HL-60 (cell line): ENCODE measurements at regions not wholly inside any gene's neighbourhood (a gene's known extent, or its start where the extent isn't known, plus 50 kb on each side); places are given as distances from the start of the nearest gene placed in this dataset.

ENCODE experiments used
- DNase-seq, 2 experiments: peaks; one replicate each; pipeline ENCODE4 v3.0.0-alpha.2; 2010 to 2020; ENCODE audit warnings: low read depth in 1 of 2, low spot score in 1 of 2
- H3K27ac ChIP-seq: fragments of 250-450 bp; sonication (Bioruptor Pico); replicated peaks from 2 replicates; pipeline ENCODE4 v1.5.1; 2020; ENCODE audit warnings: mild to moderate bottlenecking, moderate library complexity
- H3K27me3 ChIP-seq: fragments of 250-450 bp; sonication (Bioruptor Pico); 2 replicates; pipeline ENCODE4 v1.5.1; 2021; ENCODE audit warnings: mild to moderate bottlenecking, moderate library complexity; ENCODE audit not compliant: insufficient read depth, poor library complexity, severe bottlenecking
- H3K4me3 ChIP-seq: replicated peaks from 2 replicates; pipeline ENCODE4 v1.5.1; 2011; ENCODE audit warnings: mild to moderate bottlenecking, control low read depth, low read length; ENCODE audit not compliant: insufficient read depth
- GABPA ChIP-seq: IDR thresholded peaks from 2 replicates; pipeline ENCODE4 v1.6.1; 2012; ENCODE audit warnings: low read depth
- POLR2AphosphoS5 ChIP-seq: IDR thresholded peaks from 2 replicates; pipeline ENCODE4 v1.6.1; 2012; ENCODE audit warnings: low read depth
- SPI1 ChIP-seq: IDR thresholded peaks from 2 replicates; pipeline ENCODE4 v1.6.1; 2012; ENCODE audit warnings: low read depth, mild to moderate bottlenecking, borderline replicate concordance
- TF ChIP-seq, protein P1 (sequence below): IDR thresholded peaks from one replicate; pipeline ENCODE4 v1.5.1; 2011; ENCODE audit warnings: low read length, control low read depth, inconsistent platforms; ENCODE audit not compliant: insufficient read depth
- TF ChIP-seq, protein P2 (sequence below): IDR thresholded peaks from 2 replicates; pipeline ENCODE4 v1.6.1; 2012; ENCODE audit warnings: low read depth; ENCODE audit not compliant: insufficient replicate concordance

DNA sequence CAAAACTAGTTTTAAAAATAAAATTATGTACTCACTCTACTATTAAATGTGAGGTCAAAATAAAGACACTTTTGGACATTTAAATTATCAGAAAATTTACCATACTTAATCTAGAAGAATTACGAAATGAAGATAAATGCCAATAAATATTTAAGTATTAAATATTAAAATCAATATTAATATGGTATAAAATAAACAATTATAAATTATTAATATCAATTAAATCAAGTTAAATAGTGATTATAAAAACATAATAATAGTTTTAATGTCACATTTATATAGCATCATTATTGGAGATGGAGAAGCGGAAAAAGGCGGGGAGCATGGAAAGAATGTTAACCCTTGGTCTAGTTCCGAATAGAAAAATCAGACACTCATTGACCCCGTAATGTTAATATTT is 224.3 kb upstream of the MDGA2 start:
- Histone ChIP-seq H3K4me3 (no peak overlapping the region), H3K27ac (no peak overlapping the region), H3K27me3 (no peaks in the 10 kb centered on the region)
- TF ChIP-seq SPI1 (no peak), POLR2AphosphoS5 (no peak), GABPA (no peak)
- TF ChIP-seq, protein P1, sequence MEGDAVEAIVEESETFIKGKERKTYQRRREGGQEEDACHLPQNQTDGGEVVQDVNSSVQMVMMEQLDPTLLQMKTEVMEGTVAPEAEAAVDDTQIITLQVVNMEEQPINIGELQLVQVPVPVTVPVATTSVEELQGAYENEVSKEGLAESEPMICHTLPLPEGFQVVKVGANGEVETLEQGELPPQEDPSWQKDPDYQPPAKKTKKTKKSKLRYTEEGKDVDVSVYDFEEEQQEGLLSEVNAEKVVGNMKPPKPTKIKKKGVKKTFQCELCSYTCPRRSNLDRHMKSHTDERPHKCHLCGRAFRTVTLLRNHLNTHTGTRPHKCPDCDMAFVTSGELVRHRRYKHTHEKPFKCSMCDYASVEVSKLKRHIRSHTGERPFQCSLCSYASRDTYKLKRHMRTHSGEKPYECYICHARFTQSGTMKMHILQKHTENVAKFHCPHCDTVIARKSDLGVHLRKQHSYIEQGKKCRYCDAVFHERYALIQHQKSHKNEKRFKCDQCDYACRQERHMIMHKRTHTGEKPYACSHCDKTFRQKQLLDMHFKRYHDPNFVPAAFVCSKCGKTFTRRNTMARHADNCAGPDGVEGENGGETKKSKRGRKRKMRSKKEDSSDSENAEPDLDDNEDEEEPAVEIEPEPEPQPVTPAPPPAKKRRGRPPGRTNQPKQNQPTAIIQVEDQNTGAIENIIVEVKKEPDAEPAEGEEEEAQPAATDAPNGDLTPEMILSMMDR, result no peak
- TF ChIP-seq, protein P2, sequence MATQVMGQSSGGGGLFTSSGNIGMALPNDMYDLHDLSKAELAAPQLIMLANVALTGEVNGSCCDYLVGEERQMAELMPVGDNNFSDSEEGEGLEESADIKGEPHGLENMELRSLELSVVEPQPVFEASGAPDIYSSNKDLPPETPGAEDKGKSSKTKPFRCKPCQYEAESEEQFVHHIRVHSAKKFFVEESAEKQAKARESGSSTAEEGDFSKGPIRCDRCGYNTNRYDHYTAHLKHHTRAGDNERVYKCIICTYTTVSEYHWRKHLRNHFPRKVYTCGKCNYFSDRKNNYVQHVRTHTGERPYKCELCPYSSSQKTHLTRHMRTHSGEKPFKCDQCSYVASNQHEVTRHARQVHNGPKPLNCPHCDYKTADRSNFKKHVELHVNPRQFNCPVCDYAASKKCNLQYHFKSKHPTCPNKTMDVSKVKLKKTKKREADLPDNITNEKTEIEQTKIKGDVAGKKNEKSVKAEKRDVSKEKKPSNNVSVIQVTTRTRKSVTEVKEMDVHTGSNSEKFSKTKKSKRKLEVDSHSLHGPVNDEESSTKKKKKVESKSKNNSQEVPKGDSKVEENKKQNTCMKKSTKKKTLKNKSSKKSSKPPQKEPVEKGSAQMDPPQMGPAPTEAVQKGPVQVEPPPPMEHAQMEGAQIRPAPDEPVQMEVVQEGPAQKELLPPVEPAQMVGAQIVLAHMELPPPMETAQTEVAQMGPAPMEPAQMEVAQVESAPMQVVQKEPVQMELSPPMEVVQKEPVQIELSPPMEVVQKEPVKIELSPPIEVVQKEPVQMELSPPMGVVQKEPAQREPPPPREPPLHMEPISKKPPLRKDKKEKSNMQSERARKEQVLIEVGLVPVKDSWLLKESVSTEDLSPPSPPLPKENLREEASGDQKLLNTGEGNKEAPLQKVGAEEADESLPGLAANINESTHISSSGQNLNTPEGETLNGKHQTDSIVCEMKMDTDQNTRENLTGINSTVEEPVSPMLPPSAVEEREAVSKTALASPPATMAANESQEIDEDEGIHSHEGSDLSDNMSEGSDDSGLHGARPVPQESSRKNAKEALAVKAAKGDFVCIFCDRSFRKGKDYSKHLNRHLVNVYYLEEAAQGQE, result no peak
- no peak for DNase-seq

DNA sequence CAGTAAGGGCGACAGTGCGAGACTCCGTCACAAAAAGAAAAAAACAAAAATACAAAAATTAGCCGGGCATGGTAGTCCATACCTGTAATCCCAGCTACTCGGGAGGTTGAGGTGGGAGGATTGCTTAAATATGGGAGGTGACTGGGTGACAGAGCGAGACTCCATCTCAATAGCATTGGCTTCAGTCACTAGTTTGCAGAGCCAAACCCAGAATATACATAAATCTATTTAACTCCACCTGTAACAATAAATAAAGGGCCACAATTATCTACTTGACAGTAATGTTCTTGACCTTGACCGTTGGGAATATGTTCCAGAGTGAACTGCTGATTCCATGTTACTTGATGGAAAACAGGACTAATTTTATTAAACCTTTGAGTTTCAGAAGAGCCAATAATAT is 198.9 kb upstream of the MDGA2 start:
- DNase-seq, result no peak
- no peak overlapping the region for H3K4me3 ChIP-seq
- no peak for TF ChIP-seq GABPA
- TF ChIP-seq, protein P2, result no peak
- TF ChIP-seq POLR2AphosphoS5, result no peak
- TF ChIP-seq SPI1, result no peak
- TF ChIP-seq, protein P1, result no peak
- H3K27me3 ChIP-seq, result no peaks in the 10 kb centered on the region
- H3K27ac ChIP-seq, result no peak overlapping the region

DNA sequence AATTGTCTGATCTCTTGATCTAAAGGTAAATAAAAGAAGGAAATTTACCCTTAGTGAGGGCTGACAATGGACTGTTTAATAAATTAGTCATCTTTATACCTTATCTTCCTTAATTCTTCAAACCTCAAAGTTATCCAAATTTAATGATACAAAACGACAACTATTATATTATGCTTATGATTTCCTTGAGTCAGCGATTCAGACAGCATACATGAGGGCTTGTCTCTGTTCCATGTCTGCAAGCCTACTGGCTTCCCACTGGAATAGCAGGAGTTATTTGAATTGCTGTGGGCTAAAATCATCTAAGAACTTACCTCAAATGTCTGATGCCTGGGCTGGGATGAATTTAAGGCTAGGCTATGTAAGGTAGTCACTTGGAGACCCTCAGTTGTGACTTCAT is 197.2 kb upstream of the MDGA2 start:
- H3K27ac ChIP-seq, result no peak overlapping the region
- no peak for TF ChIP-seq POLR2AphosphoS5
- TF ChIP-seq, protein P1, result no peak
- no peak for DNase-seq

DNA sequence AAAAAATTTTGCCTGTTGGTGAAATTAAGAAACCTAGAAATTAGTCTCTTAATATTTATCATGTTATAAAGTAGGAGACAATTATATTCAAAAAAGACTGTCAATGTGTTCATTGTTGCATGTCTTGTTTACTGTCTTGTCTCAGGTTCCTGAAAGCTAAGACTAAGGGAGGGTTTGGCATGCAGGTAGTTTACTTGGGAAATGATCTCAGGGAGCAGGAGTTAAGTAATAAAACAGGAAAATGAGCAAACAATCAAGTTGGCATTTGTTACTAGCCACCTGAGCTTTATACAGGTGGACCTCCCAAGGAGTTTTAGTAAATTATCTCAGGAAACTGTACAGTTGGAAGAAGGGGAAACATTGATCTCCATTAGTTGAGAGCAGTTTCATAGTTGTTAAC is 188.0 kb upstream of the MDGA2 start:
- DNase-seq, result no peak
- H3K4me3 ChIP-seq, result no peak overlapping the region
- H3K27ac ChIP-seq, result no peak overlapping the region
- no peaks in the 10 kb centered on the region for H3K27me3 ChIP-seq
- TF ChIP-seq, protein P1, result no peak
- TF ChIP-seq POLR2AphosphoS5 (no peak), GABPA (no peak), SPI1 (no peak)
- TF ChIP-seq, protein P2, result no peak

More for the DNA sequence above, 197.2 kb upstream of the MDGA2 start:
- Histone ChIP-seq H3K4me3 (no peak overlapping the region), H3K27me3 (no peaks in the 10 kb centered on the region)
